C4-2B (cell line): ENCODE measurements at regions not wholly inside any gene's neighbourhood (a gene's known extent, or its start where the extent isn't known, plus 50 kb on each side); places are given as distances from the start of the nearest gene placed in this dataset.

Source experiments
- H3K27ac ChIP-seq: fragments of 450-650 bp; 2 replicates; pipeline ENCODE4 v1.5.1; 2017
- ZFX ChIP-seq: fragments of 450-650 bp; IDR thresholded peaks from 2 replicates; pipeline ENCODE4 v1.6.1; 2017
- TF ChIP-seq, protein P1 (sequence below): fragments of 450-650 bp; conservative IDR thresholded peaks from 2 replicates; pipeline ENCODE4 v1.5.1; 2017; ENCODE audit warnings: mild to moderate bottlenecking

DNA sequence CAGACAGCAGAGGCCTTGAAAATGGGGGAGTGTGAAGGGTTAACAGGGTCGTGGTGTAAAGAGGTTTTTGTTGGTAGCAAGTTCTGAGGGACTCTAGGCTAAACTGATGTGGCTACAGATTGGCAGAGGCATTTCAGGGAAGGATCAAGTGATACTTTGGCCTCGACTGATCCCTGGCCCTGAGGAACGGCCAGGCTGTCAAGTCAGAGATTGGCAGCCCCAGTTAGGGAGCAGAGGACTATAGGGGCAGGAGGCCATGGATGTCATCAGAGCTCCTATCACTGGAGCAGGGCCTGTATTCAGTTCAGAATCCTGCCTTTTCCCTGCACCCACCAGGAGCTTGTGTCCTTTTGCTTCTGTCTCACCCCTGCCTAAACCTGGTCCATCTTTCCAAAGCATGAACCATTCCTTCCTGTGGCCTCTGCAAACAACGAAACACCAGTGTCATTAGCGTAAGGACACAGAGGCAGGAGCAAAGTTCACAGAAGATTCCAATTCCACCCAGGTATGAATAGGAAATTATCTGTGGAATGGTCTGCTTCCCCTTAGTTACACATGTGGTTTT is 613.1 kb downstream of the MID1IP1 start:
- no peak overlapping the region for H3K27ac ChIP-seq
- TF ChIP-seq, protein P1, sequence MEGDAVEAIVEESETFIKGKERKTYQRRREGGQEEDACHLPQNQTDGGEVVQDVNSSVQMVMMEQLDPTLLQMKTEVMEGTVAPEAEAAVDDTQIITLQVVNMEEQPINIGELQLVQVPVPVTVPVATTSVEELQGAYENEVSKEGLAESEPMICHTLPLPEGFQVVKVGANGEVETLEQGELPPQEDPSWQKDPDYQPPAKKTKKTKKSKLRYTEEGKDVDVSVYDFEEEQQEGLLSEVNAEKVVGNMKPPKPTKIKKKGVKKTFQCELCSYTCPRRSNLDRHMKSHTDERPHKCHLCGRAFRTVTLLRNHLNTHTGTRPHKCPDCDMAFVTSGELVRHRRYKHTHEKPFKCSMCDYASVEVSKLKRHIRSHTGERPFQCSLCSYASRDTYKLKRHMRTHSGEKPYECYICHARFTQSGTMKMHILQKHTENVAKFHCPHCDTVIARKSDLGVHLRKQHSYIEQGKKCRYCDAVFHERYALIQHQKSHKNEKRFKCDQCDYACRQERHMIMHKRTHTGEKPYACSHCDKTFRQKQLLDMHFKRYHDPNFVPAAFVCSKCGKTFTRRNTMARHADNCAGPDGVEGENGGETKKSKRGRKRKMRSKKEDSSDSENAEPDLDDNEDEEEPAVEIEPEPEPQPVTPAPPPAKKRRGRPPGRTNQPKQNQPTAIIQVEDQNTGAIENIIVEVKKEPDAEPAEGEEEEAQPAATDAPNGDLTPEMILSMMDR: no peak
- no peak for TF ChIP-seq ZFX

DNA sequence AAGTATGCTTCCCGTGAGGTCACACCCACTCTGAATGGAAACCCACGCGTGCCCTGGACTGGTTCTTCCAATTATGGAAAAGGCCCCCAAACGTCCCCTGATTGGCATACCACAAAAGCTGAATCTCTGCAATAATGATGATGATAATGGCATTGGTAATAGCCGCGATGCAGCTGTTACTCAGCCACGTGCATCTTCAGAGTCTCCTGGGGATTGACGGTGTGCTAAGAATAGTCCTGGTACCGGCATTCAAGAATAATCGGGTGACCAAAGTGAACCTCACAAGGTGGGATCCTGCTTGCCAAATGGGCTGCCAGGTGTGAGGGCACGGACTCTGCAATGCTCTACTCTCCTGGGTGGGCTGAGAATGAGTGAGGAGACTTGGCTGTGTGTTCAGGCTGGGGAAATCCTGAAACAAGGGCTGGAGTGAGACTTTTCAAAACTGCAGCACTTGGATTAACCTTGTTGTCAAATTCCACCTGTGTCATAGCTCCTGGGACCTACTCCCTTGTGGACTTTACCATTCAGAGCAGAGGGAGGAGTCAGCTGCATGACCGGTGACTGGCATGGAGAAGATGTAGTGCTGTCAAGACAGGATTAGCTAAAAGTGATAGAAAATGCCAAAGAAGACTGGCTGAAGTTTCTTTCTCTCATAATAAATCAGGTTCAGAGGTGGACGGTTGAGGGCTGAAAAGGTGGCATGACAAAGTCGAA is 615.4 kb downstream of the MID1IP1 start:
- no peak overlapping the region for H3K27ac ChIP-seq
- TF ChIP-seq, protein P1: no peak
- no peak for TF ChIP-seq ZFX

DNA sequence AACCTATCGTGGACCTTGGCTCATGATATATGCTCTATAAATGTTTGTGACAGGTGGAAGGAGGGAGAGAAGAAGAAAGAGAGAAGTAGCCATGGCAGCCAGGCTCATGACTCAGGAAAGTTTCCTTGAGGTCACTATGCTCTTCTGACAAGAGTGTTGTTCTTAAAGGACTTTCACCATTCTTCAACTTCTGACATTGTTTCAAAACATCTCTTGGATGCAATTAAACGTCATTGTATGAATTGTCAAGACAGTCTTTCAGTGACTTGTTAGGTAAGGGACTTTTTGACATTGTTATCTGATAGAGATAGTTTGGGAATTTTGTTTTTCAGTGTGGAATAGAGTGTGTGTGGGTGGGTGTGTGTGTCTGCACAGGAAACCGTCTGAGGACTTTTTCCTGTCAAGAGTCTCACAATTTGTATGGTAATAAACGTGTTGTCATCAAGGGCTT is 617.0 kb downstream of the MID1IP1 start:
- H3K27ac ChIP-seq: no peak overlapping the region
- TF ChIP-seq, protein P1: no peak
- no peak for TF ChIP-seq ZFX

DNA sequence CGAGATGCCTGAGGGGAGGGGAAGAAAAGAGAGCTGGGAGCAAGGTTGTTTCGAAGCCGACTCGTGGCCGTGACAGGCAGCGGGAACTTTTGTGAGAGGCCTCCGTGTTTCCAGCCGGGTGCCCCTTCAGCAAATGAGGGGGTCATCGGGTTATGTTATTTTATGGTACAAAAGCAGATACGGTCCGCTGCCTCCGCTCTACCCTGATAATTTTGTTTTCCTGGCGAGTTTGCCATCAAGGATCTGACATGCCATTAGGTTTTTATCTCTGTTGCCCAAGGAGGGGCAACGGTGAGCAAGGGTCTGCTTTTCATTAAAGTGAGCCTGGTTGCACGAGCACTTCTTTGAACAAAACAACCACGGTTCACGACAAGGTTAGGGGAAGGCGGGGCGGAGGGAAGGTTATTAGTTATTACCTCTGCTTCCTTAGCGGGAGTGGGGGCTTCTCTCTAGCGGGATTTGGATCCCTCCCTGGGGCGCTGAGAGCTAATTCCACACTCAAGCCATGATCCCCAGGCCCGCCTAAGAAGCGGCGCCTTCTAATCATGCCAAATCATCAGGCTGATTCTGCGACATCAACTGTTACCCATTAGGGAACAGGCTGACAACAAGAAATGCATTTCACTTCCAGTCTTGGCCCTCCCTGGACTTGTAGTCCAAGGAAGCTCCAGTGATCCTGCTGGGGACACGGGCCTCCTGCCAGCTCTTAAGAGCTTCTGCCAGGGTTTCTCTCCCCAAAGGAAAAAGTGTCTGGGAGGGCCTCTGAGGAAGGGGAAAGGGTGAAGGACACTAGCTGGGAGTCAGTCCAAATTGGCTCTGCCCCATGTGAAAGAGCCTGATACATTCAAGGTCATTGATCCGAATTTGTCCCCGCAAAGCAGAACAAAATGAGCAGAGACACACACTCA is 617.7 kb downstream of the MID1IP1 start:
- H3K27ac ChIP-seq: no peak overlapping the region
- no peak for TF ChIP-seq ZFX
- TF ChIP-seq, protein P1: no peak

DNA sequence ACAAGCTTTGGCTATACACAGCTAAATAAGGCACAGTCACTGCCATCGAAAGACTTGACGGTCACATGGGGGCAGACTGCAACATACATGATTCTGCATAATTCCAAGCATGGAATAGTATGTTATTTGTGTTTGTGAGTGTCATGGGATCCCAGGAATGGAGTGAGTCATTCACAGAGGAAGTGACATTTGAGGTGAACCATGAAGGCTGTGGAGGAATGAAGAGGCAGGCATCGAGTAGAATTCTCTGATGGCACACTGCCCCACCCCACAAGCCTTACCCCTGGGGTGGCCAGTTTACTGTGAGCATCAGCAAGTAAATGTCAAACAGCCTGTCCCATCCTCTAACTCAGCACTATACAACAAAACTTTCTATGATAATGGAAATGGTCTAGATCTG is 619.7 kb downstream of the MID1IP1 start:
- TF ChIP-seq, protein P1: no peak
- no peak for TF ChIP-seq ZFX
- H3K27ac ChIP-seq: no peak overlapping the region

DNA sequence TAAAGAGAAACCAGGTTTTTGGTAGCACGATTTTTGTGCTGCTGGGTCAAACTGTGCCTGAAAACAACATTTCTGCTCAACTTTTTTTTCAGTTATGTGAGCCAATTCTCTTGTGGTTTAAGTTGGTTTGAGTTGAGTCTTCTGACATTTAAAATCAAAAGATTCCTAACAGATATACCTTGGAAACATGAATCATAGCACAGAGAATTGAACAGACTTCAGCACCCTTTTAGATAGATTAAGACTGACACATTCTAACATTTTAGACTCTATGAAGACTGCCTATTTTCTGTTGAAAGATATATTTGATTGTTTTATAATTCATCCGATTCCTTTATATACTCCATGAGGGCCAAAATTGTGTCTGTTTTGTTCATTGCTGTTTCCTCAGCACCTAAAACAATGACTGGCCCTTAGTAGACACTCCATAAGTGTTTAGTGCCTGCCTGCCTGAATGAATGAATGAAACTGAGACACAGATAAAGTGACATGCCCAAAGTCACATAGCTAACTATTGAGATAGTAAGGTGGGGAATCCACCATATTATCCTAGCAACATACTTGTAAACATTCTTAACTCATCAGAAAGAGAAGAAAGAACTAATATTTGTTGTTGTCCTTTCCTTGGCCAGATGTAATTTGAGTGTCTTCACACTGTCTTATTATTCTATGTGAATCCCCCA is 624.0 kb downstream of the MID1IP1 start:
- H3K27ac ChIP-seq: no peak overlapping the region
- TF ChIP-seq, protein P1: no peak
- TF ChIP-seq ZFX: no peak
